PC-3 (cell line): ENCODE measurements at regions not wholly inside any gene's neighbourhood (a gene's known extent, or its start where the extent isn't known, plus 50 kb on each side); places are given as distances from the start of the nearest gene placed in this dataset.

ENCODE experiments used
- CTCF ChIP-seq: fragments of 300-600 bp; sonication (generic); conservative IDR thresholded peaks from 2 replicates; pipeline ENCODE4 v1.5.1; 2017; ENCODE audit warnings: antibody characterized with exemption, low read depth, mild to moderate bottlenecking, low read length
- EZH2 ChIP-seq: fragments of 300-600 bp; sonication (generic); IDR thresholded peaks from one replicate; pipeline ENCODE4 v1.6.1; 2017; ENCODE audit warnings: antibody characterized with exemption, mild to moderate bottlenecking, low read length; ENCODE audit not compliant: unreplicated experiment
- EZH2phosphoT487 ChIP-seq: fragments of 300-600 bp; sonication (generic); IDR thresholded peaks from 2 replicates; pipeline ENCODE4 v1.6.1; 2018; ENCODE audit warnings: mild to moderate bottlenecking, antibody characterized with exemption, low read length, borderline replicate concordance

DNA sequence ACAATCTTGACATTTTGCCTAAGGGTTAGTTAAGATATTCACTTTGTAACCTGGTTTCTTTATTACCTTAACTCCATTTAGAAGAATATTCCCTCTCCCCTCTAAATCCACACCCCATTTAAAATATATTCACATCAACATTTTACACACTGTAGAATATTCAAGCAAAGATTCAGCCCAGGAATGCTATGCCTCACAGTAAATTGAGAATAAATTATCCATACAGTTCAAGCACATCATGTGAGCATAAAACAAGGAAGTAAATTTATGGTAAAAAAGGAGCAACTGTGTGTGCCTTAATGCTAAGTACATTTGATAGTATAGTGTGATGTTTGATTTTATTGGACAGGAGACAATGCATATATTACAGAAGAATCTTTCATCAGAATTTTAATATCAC, 806.6 kb upstream of the KIF2B start:
- TF ChIP-seq CTCF (no peak), EZH2phosphoT487 (no peak), EZH2 (no peak)
